ENCODE measurements at regions not wholly inside any gene's neighbourhood (a gene's known extent, or its start where the extent isn't known, plus 50 kb on each side); places are given as distances from the start of the nearest gene placed in this dataset.

- no peak for TF ChIP-seq REST (IDR thresholded peaks at IDR 0.05; ENCODE audit: low read depth)
Measured at GRCh38 chr20:52727740-52728456, 244.3 kb upstream of the TSHZ2 start (continued).

GRCh38 chr20:52724541-52724940 is 247.6 kb upstream of the TSHZ2 start:
- CTCF ChIA-PET, result no interaction called here
- intact Hi-C loops (cut with micrococcal nuclease), result no loop called here
- Histone ChIP-seq H3K36me3 (ENCODE audit: control insufficient read depth in 1 of 2, insufficient read depth in 2 of 2, low read length in 2 of 2) (no peaks in the 10 kb centered on the region), H3K9me2 (ENCODE audit: insufficient read depth) (no peaks in the 10 kb centered on the region), H3K27ac (ENCODE audit: low read depth, low read length) (no peak overlapping the region), H3K9ac (ENCODE audit: low read length) (no peak overlapping the region), H3K27me3 (ENCODE audit: insufficient read depth, low read length) (no peaks in the 10 kb centered on the region), H3K4me3 (replicated peaks in 1 of 2; ENCODE audit: low read depth in 1 of 2, low read length in 2 of 2) (no peak overlapping the region), H3K4me1 (ENCODE audit: control insufficient read depth in 1 of 2, insufficient read depth in 2 of 2, low read length in 2 of 2) (no peaks in the 10 kb centered on the region), H3K9me3 (ENCODE audit: control insufficient read depth in 1 of 2, insufficient read depth in 1 of 2, low read depth in 1 of 2, low read length in 2 of 2) (peaks cover 0 to 3% of the 10 kb centered on the region in 2 experiments; a peak in 2 of 4 replicates), H4K20me1 (ENCODE audit: insufficient read depth) (no peaks in the 10 kb centered on the region), H2AFZ (ENCODE audit: low read depth, low read length, poor library complexity, severe bottlenecking) (no peak overlapping the region), H3K4me2 (ENCODE audit: low read length) (no peak overlapping the region), H3K79me2 (ENCODE audit: insufficient read depth, low read length) (no peaks in the 10 kb centered on the region)
- TF ChIP-seq POLR2A (IDR thresholded peaks at IDR 0.05; ENCODE audit: borderline replicate concordance, extremely low read depth, insufficient read depth, insufficient read length), result no peak
- no peak for TF ChIP-seq YY1 (IDR thresholded peaks at IDR 0.05; ENCODE audit: extremely low read depth, insufficient replicate concordance, low read depth, low read length)
- TF ChIP-seq CEBPB (IDR thresholded peaks at IDR 0.05; ENCODE audit: low read depth), result no peak
- ATAC-seq, result no peak
- DNase-seq (ENCODE audit: low read depth, low spot score), result no peak
- no TSS peak for BruUV-seq (replicated peaks)
- RAD21 ChIA-PET (ENCODE audit: low non-redundant PET in 1 of 2, low total read pairs in 2 of 2, uncharacterized antibody in 2 of 2, unreplicated experiment in 2 of 2), result no interaction called here
- POLR2A ChIA-PET, result no interaction called here

Data from HCT116 (cell line).